ENCODE measurements at regions not wholly inside any gene's neighbourhood (a gene's known extent, or its start where the extent isn't known, plus 50 kb on each side); places are given as distances from the start of the nearest gene placed in this dataset.

GRCh38 chr5:159564031-159564430 is 233.7 kb upstream of the IL12B start:
- no peak for ATAC-seq (ENCODE audit: low FRiP score)
- DNase-seq (ENCODE audit: low spot score) = no peak
- TF ChIP-seq CTCF (IDR thresholded peaks at IDR 0.05) = no peak

GRCh38 chr5:159566832-159567231 is 236.5 kb upstream of the IL12B start:
- DNase-seq (ENCODE audit: low spot score) (no peak), ATAC-seq (ENCODE audit: low FRiP score) (no peak)
- TF ChIP-seq CTCF (IDR thresholded peaks at IDR 0.05) = no peak

GRCh38 chr5:159567461-159567860 is 237.2 kb upstream of the IL12B start:
- TF ChIP-seq CTCF (IDR thresholded peaks at IDR 0.05) = no peak
- ATAC-seq (ENCODE audit: low FRiP score) (no peak), DNase-seq (ENCODE audit: low spot score) (no peak)

GRCh38 chr5:159571501-159572244 is 241.4 kb upstream of the IL12B start:
- ATAC-seq (ENCODE audit: low FRiP score) (no peak), DNase-seq (ENCODE audit: low spot score) (no peak)
- TF ChIP-seq CTCF (IDR thresholded peaks at IDR 0.05) = no peak

GRCh38 chr5:159576902-159577301 is 246.6 kb upstream of the IL12B start:
- no peak for ATAC-seq (ENCODE audit: low FRiP score)
- DNase-seq (ENCODE audit: low spot score) = no peak
- no peak for TF ChIP-seq CTCF (IDR thresholded peaks at IDR 0.05)

- DNase-seq (ENCODE audit: low spot score) = no peak
- no peak for TF ChIP-seq CTCF (IDR thresholded peaks at IDR 0.05)
- peak; percentile 57 for ATAC-seq (ENCODE audit: low FRiP score)
Observed at GRCh38 chr5:159581502-159582249, 251.4 kb upstream of the IL12B start.
